Peyer's patch (tissue), 4 donors: ENCODE measurements at regions not wholly inside any gene's neighbourhood (a gene's known extent, or its start where the extent isn't known, plus 50 kb on each side); places are given as distances from the start of the nearest gene placed in this dataset.

Source experiments
- DNase-seq, 3 donors: peaks; one replicate each; pipeline ENCODE4 v3.0.0-alpha.2; 2017 to 2019
- H3K27ac ChIP-seq, 4 donors: fragments of 200-600 bp; sonication (generic); one replicate each; pipeline ENCODE4 v1.5.1; 2016 to 2019
- H3K27me3 ChIP-seq, 2 donors: fragments of 200-600 bp; sonication (generic); one replicate each; pipeline ENCODE4 v1.5.1; 2019
- H3K36me3 ChIP-seq, 3 donors: fragments of 200-600 bp; sonication (generic); one replicate each; pipeline ENCODE4 v1.5.1; 2016 to 2019
- H3K4me1 ChIP-seq, 4 donors: fragments of 200-600 bp; sonication (generic); one replicate each; pipeline ENCODE4 v1.5.1; 2016 to 2019
- H3K4me3 ChIP-seq, 4 donors: fragments of 200-600 bp; sonication (generic); 1 replicate in 3 of 4; 2 replicates in 1 of 4; pipeline ENCODE4 v1.5.1; 2016 to 2019; ENCODE audit warnings: mild to moderate bottlenecking in 1 of 4
- H3K9me3 ChIP-seq, 4 donors: fragments of 200-600 bp; sonication (generic); one replicate each; pipeline ENCODE4 v1.5.1; 2016 to 2019; ENCODE audit warnings: mild to moderate bottlenecking in 1 of 4
- CTCF ChIP-seq, 6 experiments: fragments of 450-650 bp in 4 of 6; fragments of 200-600 bp in 2 of 6; sonication (generic) in 1 of 6; IDR thresholded peaks; one replicate each; pipeline ENCODE4 v1.5.1; 2017 to 2019; ENCODE audit warnings: antibody characterized with exemption in 6 of 6, mild to moderate bottlenecking in 3 of 6, moderate library complexity in 1 of 6
- POLR2A ChIP-seq, 2 donors: fragments of 450-650 bp; IDR thresholded peaks; one replicate each; pipeline ENCODE4 v1.5.1; 2017; ENCODE audit warnings: antibody characterized with exemption in 2 of 2, mild to moderate bottlenecking in 2 of 2, moderate library complexity in 2 of 2

GRCh38 chrX:116272322-116272721 lies 101.8 kb downstream of the AGTR2 start:
- Histone ChIP-seq H3K27me3 (no peaks in the 10 kb centered on the region), H3K4me1 (no peaks in the 10 kb centered on the region), H3K36me3 (no peaks in the 10 kb centered on the region), H3K9me3 (no peaks in the 10 kb centered on the region), H3K4me3 (no peak overlapping the region), H3K27ac (peak overlapping the region in 2 of 4 donors; percentile 17 to 38)
- TF ChIP-seq POLR2A (IDR thresholded peaks at IDR 0.05) (no peak), CTCF (IDR thresholded peaks at IDR 0.05) (no peak)
- DNase-seq = peak in 1 of 3 donors; percentile 45

GRCh38 chrX:116272861-116273260 lies 102.3 kb downstream of the AGTR2 start:
- Histone ChIP-seq H3K27ac (peak overlapping the region in 2 of 4 donors; percentile 17 to 38), H3K9me3 (no peaks in the 10 kb centered on the region), H3K4me1 (no peaks in the 10 kb centered on the region), H3K27me3 (no peaks in the 10 kb centered on the region), H3K4me3 (no peak overlapping the region), H3K36me3 (no peaks in the 10 kb centered on the region)
- no peak for DNase-seq
- TF ChIP-seq POLR2A (IDR thresholded peaks at IDR 0.05) (no peak), CTCF (IDR thresholded peaks at IDR 0.05) (no peak)

- Histone ChIP-seq H3K4me1 (no peaks in the 10 kb centered on the region), H3K36me3 (no peaks in the 10 kb centered on the region), H3K27me3 (no peaks in the 10 kb centered on the region), H3K9me3 (no peaks in the 10 kb centered on the region), H3K27ac (no peak overlapping the region), H3K4me3 (no peak overlapping the region)
- no peak for TF ChIP-seq POLR2A (IDR thresholded peaks at IDR 0.05)
- no peak for DNase-seq
Observed at GRCh38 chrX:116276261-116276660, 105.7 kb downstream of the AGTR2 start.

- TF ChIP-seq CTCF (IDR thresholded peaks at IDR 0.05) = no peak
- TF ChIP-seq POLR2A (IDR thresholded peaks at IDR 0.05) = no peak
- Histone ChIP-seq H3K9me3 (no peaks in the 10 kb centered on the region), H3K27ac (no peak overlapping the region), H3K27me3 (no peaks in the 10 kb centered on the region), H3K4me3 (no peak overlapping the region), H3K36me3 (no peaks in the 10 kb centered on the region), H3K4me1 (no peaks in the 10 kb centered on the region)
- no peak for DNase-seq
Observed at GRCh38 chrX:116277351-116278225, 107.0 kb downstream of the AGTR2 start.

GRCh38 chrX:116278826-116279225 lies 108.3 kb downstream of the AGTR2 start:
- Histone ChIP-seq H3K4me3 (no peak overlapping the region), H3K36me3 (no peaks in the 10 kb centered on the region), H3K27me3 (no peaks in the 10 kb centered on the region), H3K9me3 (no peaks in the 10 kb centered on the region), H3K4me1 (no peaks in the 10 kb centered on the region), H3K27ac (no peak overlapping the region)
- TF ChIP-seq CTCF (IDR thresholded peaks at IDR 0.05) (no peak), POLR2A (IDR thresholded peaks at IDR 0.05) (no peak)
- no peak for DNase-seq

GRCh38 chrX:116281106-116281505 lies 110.6 kb downstream of the AGTR2 start:
- no peaks in the 10 kb centered on the region for H3K36me3 ChIP-seq
- no peaks in the 10 kb centered on the region for H3K9me3 ChIP-seq
- H3K27me3 ChIP-seq = no peaks in the 10 kb centered on the region
- H3K4me3 ChIP-seq = no peak overlapping the region
- TF ChIP-seq POLR2A (IDR thresholded peaks at IDR 0.05) (no peak), CTCF (IDR thresholded peaks at IDR 0.05) (no peak)
- DNase-seq = no peak
- no peaks in the 10 kb centered on the region for H3K4me1 ChIP-seq
- no peak overlapping the region for H3K27ac ChIP-seq
